HG03108 (cell line): ENCODE measurements at regions not wholly inside any gene's neighbourhood (a gene's known extent, or its start where the extent isn't known, plus 50 kb on each side); places are given as distances from the start of the nearest gene placed in this dataset.
"Not testable (repeated sequence)": the region's sequence is repeated elsewhere in the genome, so short reads cannot be mapped to it uniquely, and the experiment has no call there.

ENCODE experiments used
- ATAC-seq: cut with Tn5 transposase; IDR thresholded peaks from one replicate; pipeline ENCODE4 v1.9.1; 2021; ENCODE audit warnings: moderate library complexity; ENCODE audit not compliant: unreplicated experiment

DNA sequence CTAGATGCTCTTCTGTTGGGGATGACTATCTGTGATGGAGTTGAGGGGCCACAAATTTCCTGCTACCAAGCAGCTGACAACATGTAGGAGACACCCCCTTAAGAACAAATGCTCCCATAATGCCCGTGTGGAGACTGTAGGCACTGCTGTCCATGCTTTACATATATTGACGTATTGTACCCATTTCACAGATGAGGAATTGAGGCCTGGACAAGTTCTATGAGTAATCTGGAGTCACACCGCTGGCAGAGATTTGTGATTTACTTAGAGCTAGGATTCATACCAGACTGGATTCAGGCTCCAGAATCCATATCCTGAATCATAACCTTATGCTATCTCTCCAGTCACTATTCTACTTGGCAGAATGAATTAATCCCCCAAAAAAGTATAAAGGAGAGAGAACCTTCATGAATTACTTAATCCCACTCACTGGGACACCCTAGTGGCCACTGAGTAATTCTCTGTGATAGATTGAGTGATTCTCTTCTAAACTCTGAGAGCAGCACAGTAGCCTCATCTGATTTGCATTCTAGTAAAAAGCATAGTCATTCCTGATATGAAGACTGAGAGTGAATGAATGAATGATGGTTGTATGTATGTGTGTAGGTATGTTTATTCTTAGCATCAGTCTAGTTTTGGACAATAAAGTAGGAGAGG lies 460.7 kb upstream of the MEIS1 start:
- ATAC-seq, result no peak

DNA sequence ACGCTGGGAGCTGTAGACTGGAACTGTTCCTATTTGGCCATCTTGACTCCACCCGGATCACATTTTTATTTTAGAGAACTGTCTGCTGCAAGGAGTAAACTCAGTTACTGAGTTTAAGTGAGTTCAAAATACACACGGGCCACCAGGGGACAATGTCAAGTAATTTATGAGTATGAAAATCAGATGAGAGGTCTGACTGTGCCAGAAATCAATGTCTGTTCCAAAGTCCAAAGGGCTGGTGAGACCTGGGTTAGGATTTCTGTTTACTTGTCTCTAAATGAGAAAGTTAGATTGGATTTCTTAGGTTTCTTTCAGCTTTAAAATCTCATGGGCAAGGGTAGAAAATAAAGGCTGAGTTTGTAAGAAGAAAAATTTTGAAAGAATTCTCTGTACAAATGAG lies 465.8 kb upstream of the MEIS1 start:
- no peak for ATAC-seq

DNA sequence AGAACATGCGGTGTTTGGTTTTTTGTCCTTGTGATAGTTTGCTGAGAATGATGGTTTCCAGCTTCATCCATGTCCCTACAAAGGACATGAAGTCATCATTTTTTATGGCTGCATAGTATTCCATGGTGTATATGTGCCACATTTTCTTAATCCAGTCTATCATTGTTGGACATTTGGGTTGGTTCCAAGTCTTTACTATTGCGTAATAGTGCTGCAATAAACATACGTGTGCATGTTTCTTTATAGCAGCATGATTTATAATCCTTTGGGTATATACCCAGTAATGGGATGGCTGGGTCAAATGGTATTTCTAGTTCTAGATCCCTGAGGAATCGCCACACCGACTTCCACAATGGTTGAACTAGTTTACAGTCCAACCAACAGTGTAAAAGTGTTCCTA lies 471.6 kb upstream of the MEIS1 start:
- ATAC-seq, result not testable (repeated sequence)

DNA sequence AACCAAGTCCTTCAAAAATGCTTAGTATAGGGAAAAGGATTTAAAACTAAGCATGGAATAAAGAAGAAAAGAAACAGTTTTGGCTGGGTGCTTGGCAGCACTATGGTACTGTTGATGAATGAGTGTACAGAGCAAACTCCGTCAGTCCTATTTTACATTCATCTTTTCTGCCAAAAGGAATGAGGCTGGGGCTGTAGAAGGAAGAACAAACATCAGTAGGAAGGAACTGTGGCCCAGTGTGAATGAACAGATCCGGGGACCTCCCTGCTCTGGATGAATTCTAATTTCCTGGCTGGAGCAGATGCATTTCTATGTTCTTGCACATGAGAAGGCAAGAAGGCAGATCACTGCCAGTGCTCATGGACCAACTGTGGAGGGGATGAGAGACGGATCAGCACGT lies 474.0 kb upstream of the MEIS1 start:
- ATAC-seq, result no peak

DNA sequence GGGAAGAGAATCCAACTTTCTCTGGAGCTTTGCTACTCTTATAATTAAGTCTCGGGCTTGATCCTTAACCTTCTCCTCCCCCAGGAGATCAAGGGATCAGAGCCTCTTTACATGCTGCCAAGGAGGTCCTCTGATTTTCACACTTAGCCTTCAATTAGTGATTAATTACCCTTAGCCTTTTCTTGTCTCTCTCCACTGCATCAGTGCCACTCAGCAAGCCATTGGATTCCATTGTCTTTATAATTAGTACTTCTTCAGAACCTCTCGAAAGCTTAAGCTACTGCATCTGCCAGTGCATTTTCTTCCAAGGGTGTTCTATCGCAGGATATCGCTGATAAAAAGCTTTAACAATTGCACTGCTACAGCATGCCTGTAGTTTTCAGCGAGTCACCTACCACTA lies 477.0 kb upstream of the MEIS1 start:
- ATAC-seq, result no peak

DNA sequence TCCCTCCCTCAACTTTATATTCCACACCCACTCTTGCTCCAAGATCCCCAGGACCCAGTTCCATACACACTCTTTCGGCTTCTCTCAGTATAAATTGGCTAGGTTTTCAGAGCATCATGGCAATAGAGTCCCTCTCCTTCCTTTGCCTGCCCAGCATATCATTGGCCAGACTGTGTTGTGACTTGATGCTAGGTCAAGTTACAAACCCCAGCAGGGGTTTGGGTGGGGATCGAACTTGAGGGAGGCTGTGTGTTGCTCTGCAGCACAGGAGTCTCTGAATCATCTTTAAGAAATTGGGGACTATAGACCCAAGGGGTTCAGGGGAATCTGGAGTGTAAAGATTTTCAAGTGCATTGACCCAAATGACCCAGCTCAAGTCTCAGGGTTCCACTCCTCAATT lies 477.5 kb upstream of the MEIS1 start:
- ATAC-seq, result no peak

DNA sequence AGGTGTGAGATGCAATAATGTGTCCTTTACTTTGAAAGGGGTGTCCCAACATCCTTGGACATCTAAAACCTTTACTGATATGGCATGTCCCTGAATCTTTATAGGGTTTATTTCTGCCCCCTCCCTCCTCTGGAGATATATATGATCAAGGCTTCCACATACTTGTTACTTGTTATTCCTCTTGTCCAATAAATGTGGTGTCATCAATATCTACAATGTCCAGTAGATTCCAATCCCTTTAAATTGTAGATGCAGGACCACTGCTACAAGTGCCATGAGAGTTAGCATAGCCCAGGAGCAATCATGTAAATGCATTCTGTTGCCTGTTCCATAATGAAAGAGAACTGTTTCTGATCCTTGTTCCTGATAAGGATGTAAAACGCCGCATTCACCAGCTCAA lies 479.7 kb upstream of the MEIS1 start:
- ATAC-seq, result no peak

DNA sequence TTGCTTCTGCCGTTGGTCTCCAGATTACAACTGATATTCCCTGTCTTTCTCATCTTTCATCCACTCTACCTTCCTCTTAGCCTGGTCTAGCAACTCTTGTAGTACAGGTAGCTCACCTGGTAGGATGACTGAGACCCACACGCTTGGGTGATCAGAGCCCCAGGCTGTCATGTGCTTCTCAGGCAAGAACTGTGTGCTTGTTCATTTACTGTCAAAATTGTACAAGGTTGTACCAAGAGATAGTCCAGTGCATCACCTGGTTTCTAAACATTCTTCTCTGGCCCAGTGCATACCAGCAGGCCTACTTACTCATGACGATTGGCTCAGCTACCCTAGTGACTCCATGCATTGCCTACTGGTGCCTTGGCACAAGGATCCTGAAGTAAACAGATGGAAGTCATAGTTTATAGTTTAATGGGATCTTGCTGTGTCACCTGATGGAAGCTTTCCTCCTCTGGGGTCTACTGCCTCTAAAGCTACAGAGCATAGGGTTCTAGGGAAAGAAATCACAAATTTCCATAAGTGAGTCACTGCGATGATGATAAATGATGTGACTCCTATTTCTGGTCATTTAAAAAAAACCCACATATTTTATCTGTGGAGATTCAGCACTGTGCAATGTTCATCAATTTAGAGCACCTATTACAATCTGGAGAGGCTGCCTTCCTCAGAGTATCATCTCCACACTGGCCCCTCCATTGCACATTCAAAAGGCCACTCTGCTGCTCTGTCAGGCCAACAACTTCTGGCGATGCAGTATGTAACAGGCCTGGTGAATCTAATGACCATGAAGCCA lies 481.8 kb upstream of the MEIS1 start:
- ATAC-seq, result no peak

DNA sequence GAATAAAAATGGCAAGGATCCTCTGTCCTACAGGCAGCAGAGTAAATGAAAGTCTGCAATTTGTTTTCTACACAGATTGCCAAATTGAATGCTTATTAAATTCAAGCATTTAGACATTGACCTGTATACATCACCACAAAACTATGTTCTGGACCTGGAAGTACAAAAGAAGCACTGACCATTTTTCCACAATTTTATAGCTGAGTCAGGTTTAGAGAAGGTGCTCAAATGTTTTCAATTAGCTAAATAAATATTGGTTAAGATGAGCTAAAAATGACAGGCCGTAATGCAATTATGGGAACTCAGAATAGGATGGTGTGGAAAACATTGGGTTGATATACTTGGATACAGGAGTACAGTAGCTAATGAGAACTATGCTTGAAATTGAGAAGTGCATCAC lies 490.7 kb upstream of the MEIS1 start:
- ATAC-seq, result no peak

DNA sequence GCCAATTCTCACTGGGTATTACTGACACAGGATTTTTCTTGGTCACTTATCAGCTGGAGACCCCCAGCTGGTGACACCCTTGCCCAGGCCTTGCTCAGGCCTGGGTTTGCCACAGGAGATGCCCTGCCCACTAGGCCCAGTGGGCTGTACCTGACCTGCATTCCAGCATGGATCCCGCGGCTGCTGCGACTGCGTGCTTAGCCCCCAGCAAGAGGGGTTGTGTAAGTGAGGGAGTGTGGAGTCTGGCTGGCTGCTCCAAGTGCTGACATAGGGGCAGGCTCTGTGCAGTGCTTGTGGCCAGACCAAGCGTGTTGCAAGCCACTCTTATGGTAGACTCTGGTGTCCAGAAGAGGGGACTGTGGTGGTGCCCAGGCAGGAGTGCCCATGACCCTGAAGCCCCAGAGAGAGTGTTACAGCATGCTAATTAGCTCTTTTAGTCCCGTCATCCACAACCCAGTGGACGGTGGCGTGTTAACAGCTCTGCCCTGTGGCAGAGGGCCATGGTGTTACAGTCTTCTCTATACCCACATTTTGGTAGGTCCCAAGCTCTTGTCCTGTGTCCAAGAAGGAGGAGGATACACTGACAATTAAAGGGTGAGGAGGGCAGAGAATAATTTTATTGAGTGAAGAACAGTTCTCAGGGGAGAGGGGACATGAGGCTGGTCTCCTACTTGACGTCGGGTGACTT lies 491.7 kb upstream of the MEIS1 start:
- ATAC-seq, result no peak

DNA sequence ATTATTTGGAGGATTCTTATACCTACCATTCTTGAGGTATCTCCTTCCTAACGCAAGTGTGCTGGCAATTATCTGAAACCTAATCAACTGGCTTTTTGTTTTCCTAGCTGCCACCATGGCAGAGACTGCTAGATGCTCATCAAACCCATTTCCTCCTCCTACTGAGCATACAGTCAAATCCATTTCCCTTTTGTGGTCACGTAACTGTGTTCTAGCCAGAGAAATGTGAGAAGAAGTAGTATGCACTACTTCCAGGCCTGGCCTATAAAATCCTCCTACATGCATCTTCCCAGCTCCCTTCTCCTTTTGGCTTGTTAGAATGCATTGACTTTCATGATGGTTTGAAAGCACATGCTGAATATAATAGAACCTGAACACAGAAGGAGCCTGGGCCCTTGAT lies 494.1 kb upstream of the MEIS1 start:
- ATAC-seq, result no peak

DNA sequence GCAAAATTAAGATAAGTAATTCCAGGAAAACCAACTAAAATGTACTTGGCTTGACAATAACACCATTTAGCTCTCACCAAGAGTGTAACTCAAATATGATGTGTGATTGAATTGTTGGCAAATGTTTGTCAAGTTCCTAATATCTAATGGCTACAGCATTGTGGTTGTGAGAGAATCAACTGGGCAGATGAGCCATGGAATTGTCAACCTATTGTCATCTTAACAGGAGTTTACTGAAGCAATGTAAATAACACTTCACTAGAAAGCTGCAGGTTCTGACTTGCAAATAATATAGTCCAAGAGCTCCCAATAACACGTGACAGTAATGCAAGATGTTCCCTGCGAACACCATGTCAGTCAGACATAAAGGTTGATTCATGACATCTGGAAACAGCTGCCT lies 495.2 kb upstream of the MEIS1 start:
- ATAC-seq, result no peak

DNA sequence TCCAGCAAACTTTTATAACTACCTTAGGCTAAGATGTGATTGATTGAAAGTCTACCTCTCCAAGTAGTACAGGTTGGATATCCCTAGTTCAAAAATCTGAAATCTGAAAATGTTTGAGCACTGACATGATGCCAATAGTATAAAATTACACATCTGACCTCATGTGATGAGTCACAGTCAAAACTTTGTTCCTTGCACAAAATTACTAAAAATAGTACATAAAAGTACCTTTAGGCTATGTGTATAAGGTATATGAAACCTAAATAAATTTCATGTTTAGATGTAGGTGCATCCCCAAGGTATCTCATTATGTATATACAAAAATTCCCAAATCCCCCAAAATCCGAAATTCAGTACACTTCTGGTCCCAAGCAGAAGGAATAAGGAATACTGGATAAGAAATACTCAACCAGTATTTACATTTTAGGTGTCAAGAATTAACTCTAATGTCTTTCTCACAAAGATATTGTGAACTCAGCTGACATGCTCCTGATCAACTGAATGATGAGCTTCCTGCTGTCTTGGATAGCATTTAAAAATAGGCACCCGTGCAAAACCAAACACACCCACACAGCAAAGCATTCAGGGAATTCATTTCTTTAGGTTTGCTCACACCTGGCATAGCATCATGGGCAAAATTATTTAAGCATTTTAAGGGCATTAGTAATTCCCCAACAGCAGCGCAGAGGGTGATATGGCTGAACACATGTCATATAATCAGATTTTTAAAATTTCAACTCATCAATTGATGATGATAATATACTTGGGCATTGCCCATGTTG lies 497.4 kb upstream of the MEIS1 start:
- ATAC-seq, result no peak

DNA sequence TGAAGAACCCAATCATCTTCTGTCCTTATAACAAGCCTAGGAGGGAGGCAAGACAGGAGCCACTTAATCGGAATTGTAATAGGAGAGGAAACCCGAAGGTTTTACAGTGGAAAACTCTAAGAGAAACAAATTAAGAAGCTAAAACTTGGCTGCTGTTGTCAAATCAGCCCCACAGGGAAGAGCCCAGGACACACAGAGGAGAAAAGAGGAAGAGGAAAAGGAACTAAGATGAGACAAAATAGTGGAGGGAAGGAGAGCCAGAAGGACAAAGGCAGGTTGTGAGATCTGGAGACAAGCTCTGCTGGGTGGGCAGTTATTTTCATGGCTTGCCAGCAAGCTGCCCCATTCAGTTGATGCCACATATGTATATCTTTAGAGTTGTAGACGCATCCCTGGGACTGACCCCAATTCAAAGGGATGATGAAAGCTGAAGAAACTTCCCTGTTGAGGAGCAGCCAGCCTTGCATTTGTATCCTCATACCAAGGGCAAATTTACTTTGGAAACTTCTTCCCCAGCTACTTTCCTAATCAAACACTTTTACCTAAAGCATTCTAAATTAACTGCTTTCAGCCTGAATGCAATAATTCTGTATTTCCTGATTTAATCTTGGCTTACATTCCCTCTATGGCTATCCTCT lies 499.8 kb upstream of the MEIS1 start:
- no peak for ATAC-seq

DNA sequence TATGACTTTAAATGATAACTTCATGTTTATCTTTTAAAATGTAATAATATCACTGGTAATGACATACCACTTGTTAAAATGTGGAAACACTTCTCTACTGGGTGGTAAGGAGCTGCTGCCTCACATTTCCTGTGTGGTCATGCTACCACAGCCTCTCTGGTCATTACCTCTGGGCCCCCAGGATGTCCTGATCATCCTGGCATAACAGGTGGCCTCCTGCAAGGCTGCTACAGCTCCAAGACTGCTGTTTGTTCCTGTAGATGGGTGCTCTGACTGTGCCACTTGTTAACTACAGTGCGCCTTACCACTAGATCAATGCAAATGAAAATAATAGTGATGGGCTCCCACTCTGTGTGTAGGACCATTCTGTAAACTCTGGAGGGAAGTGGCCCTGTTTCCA lies 500.2 kb upstream of the SPRED2 start:
- no peak for ATAC-seq

DNA sequence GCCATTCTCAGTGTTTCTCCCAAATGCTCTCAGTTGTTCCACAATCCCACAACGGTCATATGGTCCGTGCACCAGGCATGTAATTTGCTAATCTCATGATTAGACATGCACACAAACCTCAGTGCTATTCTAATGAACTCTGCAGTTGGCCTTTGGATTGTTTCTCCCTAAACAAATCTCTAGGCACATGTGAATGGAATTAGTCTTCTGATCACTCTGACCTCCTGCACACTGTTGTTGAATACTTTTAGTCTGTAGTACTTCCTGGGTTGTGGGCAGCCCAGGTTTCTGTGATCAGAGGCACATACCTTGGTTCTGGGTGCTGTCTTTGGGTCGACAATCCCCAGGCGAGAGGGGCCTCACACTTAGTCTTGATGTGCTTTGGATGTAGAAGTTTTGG lies 498.7 kb upstream of the SPRED2 start:
- ATAC-seq, result no peak

DNA sequence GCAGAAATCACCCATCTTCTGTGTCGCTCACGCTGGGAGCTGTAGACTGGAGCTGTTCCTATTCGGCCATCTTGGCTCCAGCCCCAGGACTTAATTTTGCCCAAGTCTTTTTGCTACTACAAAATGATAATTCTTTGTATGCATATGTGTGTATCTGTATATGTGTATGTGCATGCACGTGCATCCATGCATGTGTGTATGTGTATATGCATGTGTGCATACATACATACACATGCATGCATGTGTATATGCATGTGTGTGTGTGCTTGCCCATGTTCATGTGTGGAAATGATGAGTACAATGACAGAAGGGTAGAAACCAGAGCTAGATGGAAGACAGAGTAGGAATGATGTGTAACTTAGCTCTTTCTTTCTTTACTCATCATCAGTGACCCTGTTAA lies 497.9 kb upstream of the SPRED2 start:
- no peak for ATAC-seq

DNA sequence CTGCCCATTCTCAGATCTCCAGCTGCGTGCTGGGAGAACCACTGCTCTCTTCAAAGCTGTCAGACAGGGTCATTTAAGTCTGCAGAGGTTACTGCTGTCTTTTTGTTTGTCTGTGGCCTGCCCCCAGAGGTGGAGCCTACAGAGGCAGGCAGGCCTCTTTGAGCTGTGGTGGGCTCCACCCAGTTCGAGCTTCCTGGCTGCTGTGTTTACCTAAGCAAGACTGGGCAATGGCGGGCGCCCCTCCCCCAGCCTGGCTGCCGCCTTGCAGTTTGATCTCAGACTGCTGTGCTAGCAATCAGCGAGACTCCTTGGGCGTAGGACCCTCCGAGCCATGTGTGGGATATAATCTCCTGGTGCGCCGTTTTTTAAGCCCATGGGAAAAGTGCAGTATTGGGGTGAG lies 497.3 kb upstream of the SPRED2 start:
- ATAC-seq, result not testable (repeated sequence)

DNA sequence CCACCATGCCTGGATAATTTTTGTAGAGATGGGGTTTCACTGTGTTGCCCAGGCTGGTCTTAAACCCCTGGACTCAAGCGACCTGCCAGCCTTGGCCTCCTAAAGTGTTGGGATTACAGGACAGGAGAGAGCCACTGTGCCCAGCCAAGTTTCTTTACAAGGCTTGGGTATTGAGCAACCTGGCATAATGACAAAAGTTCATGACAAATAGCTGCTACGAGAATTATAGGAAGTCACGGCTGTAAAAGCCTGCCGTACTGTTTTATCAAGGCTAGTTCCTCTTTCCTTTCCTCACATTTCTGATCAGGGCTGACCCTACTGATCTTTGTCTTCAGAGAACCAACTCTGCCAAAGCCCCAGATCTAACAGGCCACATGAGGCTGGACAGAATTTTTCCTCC lies 490.4 kb upstream of the SPRED2 start:
- ATAC-seq, result no peak

DNA sequence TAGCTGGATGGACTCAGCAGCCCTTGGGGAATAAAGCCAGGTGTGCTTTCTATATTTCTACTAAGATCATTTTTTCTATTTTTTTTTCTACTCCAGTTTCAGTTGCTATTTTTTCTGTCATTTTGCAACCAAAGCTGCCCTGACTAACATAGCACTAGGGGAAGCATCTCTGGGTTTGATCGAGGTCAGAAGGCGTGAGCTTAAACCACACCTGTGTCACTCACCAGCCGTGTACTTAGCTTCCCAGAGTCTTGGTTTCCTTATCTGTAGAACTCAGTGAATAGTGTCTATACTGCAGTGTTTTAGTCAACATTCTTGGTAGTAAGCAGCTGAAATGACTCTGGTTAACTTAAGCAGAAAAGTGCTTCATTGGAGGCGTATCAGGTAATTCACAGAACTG lies 489.6 kb upstream of the SPRED2 start:
- no peak for ATAC-seq

DNA sequence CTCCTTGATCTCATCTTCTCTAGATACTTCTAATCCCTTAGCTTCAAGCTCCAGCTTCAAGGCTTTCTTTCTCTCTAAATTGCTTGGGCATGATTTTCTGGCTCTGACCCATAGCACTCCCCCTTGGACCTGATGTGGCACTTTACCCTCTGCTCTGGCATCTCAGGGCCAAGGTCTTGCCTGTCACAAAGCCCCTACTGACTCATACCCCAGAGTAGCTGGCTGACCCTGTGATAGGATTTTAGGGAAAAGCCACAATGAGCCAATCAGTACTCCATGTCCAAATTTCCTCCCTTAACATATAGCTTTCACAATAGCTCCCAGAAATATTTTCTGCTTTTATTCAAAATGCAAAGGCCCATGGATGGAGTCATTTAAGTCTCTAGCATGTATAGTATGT lies 488.7 kb upstream of the SPRED2 start:
- no peak for ATAC-seq
